ENCODE measurements at regions not wholly inside any gene's neighbourhood (a gene's known extent, or its start where the extent isn't known, plus 50 kb on each side); places are given as distances from the start of the nearest gene placed in this dataset.
"Not testable (repeated sequence)": the region's sequence is repeated elsewhere in the genome, so short reads cannot be mapped to it uniquely, and the experiment has no call there.

DNA sequence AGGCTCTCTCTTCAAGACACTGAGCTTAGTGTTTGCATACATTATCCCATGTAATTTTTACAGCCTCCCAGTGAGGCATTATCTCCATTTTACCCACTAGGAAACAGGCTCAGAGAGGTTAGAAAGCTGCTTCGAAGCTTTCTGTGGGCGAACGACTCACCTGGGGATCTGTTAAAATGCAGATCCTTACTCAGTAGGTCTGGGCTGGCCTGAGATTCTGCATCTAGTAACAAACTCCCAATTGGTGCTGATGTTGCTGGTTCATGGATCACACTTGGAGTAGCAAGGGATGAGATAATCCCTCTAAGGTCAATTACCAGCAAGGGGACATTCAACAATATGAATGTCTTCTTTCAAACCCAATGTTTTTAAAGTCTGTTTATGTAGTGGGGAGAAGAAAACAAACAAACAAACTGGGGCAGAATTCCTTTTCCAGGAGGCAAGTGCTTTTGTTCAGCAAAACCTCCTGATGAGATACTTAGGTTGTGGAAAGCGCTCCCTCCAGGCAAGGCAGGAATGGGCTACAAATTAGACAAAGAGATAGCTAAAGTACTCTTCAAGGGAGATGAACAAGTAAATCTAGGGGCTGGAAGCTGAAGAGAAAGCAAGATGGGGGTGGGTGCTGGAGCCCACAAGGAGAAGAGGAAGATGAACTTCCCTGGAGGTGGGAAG is 311.9 kb downstream of the SHQ1 start:
- DNase-seq (ENCODE audit: low spot score): no peak

DNA sequence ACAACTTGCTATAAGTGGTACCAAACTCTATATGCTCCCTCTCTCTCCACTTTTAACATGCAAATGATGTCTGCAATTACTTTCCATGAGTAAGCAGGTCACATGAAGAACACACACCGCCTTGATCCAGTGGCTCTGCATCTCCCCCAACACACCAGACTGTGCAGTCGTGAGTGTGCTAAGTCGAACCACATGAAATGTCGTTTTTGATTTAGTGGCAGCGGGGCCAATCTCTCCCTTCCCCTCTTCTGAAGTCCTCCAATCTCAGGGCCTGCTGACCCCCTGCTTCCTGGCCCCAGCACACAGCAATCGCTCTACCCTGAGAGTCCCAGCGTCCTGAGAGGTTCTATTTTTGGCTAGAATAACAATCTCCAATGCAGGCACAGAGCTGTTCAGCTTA is 312.5 kb downstream of the SHQ1 start:
- no peak for DNase-seq (ENCODE audit: low spot score)

DNA sequence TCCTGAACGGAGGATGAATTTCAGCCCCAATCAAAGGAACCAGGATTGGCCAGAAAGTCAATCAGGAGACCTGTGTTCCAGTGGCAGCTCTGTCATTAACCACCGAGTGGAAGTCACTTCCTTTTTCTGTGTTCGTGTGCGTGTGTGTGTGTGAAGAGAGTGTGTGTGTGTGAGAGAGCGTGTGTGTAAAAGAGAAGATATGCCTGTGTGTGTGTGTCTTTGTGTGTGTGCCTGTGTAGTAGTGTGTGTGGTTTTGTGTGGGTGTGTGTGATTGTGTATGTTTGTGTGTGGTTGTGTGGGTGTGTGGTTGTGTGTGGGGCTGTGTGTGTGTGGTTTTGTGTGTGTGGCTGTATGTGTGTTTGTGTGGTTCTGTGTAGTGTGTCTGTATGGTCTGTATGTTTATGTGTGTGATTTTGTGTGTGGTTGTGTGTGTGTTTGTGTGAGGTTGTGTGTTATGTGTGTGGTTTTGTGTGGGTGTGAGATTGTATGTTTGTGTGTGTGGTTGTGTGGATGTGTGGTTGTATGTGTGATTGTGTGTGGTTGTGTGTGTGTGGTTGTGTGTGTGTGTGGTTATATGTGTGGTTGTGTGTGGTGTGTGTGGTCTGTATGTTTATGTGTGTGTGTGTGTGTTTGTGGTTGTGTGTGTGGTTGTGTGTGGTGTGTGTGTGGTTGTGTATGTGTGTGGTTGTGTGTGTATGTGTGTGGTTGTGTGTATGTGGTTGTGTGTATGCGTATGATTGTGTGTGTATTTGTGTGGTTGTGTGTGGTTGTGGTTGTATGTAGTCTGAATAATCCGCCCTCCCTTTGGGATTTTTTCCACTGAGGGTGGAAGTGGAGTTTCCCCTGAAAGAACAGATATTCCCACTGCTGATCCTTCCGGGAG is 314.4 kb downstream of the SHQ1 start:
- DNase-seq (ENCODE audit: low spot score): no peak

DNA sequence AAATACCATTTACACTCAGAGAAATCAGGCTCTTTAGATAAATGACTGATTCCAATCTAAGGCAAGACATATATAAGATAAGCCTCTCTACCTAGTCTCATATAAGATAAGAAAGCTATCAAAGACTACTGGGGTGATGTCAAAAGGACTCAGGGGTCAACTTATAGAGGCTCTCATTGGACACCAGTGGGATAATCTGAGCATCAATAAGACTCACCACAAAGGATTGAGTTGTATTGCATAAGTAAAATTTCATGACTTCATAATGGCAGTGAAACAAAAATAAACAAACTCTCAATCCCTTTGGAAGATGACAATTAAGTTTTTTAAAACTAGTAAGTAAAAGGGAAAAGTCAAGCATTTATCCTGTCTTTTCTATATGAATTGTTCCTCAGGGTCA is 317.8 kb downstream of the SHQ1 start:
- DNase-seq (ENCODE audit: low spot score): no peak

DNA sequence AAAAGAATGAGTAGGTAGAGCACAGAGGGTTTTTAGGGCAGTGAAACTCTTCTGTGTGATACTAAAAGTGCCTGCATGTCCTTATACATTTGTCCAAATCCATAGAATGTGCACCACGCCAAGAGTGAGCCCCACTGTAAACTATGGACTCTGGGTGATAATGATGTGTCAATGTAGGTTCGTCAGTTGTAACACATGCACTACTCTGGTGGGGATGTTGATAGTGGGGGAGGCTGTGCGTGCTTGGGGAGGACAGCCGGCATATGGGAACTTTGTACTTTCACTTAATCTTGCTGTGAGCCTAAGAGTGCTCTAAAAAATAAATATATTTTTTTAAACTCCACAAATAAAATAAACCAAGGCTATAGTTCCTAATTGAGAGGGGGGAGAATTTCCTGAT is 319.2 kb downstream of the SHQ1 start:
- DNase-seq (ENCODE audit: low spot score): no peak

DNA sequence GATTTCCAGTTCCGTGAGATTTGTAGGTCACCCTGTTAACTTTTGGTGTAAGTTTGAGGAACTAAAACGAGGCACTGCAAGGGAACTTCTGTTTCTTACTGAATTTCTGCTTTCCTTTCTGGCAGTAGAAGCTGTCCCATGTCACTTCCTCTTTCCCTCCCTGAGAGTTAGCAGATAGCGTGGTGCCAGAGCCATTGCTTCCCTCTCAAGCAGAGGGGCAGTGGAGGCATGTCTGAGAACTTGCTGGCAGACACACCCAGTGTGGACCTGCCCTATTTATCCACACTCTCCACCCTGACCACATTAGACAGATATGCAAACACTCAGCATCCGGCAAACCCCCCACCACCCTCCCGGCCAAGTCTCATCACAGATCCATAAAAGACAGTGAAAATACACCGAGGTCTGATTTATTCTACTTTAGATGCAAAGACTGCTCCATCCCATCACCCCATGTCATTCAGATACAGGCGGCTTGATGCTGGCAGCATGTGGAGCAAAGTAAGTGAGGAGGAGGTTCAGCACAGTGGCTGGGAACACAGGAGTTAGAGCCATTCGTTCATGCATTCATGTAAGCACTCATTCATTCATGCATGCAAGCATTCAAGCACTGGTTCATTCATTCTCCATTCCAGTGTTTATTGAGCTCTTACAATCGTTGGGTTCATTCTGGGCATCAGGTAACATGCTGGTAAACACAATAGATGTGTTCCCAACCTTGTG is 324.7 kb downstream of the SHQ1 start:
- DNase-seq (ENCODE audit: low spot score): no peak

DNA sequence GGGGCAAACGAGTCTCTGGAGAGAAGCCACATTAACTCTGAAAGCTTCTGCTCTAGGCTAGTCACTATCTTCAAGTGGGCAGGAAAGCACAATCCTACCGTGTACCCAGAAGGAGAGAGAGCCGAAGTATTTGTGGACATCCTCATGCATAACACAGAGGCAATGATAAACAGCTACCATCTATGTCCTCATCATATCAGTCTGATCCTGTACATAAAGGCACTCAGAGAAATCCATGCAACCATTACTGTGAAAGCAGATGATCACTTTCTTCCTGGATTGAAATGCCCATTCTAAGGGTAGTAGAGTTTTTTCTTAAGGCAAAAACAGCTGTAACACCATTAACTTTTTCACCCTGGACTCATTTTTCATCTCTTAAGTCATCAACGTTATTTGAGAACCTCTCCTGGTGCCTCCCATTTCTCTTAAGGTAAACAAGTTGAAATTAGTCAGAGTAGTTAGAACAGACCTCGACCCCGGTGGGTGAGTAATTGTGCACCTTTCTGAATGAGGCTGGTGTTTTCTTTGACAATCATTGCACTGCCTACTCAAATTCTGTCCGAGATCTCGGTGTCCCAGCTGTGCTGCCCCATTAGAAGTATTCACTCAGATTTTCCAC is 327.4 kb downstream of the SHQ1 start:
- DNase-seq (ENCODE audit: low spot score): no peak

DNA sequence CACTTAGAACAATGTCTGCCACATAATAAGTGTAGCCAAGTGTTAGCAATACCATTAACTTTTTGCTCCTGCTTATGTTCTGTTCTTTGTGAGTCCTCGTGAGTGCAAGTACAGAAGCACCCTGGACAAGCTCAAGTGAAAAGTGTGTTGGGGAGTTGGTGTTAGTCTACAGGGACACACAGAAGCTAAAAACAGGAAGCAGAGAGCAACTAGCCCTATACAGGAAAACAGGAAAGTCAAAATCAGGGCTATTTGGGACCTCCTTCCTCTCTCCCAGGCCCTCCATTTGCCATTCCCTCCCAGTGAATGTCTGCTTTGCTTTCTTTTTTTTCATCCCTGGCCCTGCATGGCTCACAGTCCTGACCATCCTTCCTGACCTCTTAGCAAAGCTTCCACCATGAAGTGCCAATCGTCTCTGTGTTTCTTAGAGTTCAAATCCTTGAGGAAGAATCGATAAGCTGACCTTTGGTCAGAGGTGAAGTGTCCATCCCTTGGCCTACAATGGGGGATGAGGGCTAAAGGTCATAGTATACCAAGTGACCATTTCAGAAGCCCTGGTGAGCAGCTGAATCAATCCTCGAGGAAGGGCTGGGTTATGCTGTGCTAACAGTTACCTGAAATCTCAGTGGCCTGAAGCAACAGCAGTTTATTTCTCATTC is 328.2 kb downstream of the SHQ1 start:
- no peak for DNase-seq (ENCODE audit: low spot score)

DNA sequence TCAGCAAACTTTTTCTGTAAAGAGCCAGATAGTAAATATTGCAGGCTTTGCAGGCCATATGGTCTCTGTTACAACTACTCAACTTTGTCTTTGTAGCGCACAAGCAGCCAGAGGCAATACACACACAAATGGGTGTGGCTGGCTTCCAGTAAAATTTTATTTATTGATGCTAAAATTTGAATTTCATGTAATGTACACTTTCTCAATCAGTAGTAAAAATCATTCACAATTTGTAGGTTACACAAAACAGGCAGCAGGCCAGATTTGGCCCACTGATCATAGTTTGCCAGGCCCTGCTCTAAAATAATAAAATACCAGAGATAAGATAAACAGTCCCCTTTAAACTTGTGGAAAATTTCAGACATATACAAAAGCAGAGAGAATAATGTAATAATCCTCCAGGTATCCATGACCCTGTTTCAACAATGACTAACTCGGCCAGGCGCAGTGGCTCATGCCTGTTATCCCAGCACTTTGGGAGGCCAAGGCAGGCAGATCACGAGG is 330.3 kb downstream of the SHQ1 start:
- no peak for DNase-seq (ENCODE audit: low spot score)

DNA sequence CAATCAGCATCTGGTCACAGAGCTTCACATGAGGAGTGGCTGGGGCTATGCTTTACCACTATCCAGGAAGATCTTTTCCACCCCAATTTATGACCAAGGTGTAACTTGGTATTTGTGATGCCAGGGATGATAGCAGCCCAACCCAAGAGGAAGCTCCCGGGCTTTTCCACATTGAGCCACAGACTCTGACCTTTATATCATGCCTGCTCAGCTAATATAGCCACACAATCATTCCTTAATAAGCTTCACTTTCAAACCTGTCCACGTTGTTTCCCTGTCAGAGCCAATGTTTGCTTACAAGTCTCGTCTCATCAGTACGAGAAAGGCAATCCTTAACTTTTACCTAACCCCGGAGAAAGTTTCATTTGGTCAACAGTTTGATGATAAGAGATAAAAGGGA is 330.9 kb downstream of the SHQ1 start:
- DNase-seq (ENCODE audit: low spot score): peak; percentile 5

DNA sequence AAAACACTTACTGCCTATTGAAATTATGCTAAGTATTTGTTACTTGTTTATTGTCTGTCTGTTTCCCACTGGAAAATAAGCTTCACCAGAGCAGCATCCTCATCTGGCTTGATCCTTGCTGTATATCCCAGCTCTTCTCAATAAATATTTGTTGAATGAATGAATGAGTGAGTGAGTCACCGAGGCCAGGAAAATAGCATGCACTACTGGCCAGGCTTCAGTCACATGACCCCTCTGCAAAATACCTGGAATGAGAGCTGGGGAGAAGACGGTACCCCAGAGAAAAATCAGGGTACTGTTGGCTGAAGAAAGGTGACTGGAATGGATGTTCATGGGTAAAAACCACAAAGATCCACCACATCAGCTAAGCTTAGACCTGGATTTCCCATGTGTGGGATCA is 331.9 kb downstream of the SHQ1 start:
- no peak for DNase-seq (ENCODE audit: low spot score)

DNA sequence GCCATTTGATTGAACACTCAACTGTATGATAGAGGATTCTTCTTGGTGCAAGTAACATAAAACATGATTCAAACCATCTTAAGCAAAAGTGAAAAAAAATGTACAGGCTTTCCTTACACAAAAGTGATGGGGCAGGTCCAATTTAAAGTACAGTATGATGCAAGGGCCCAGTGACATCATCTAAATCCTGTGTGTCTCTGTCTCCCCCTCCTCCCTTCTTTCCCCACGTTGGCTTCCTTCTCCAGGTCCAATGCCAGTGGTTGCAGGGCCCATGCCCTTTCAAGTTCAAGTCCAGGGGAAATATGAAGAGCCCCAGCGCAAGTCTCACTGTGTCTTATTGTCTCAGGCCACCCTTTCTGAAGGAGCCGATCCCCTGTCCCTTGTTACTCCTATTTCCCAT is 332.3 kb downstream of the SHQ1 start:
- no peak for DNase-seq (ENCODE audit: low spot score)

DNA sequence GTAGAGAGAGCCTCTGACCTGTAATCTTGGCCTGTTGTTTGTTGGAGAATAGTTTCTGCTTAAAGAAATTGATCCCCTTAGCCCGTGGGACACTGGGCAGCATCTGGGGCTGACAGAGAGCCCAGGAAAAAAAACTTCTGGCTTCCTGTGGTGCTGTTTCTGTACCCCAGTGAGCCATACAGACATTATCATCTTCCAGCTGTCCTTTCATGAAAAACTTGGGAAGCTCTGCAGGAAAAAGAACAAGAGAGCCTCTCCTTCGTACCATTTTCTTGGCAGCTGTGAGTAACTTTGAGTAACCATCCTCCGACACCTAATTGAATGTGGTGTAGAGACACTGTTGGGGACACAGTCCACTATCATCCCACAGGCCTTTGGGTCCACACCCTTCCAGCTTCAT is 333.0 kb downstream of the SHQ1 start:
- DNase-seq (ENCODE audit: low spot score): no peak

DNA sequence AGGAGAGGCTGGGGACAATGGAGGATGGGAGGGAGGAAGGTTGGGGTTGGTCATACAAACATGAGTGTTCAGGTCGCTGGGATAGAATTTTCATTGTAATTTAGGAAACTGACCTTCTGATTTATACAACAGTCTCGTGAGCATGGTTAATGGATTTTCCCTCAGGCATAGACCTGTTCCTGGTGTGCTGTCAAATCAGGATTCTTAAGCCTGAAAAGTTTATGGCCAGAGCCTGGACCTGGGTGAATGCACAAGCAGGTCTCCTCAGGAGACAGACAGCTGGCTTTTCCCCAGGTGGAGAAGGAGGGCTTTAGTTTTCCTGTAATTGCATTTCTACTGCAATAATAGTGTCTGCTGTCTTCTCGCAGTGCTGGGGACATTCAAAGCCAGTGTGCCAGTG is 338.0 kb downstream of the SHQ1 start:
- no peak for DNase-seq (ENCODE audit: low spot score)

DNA sequence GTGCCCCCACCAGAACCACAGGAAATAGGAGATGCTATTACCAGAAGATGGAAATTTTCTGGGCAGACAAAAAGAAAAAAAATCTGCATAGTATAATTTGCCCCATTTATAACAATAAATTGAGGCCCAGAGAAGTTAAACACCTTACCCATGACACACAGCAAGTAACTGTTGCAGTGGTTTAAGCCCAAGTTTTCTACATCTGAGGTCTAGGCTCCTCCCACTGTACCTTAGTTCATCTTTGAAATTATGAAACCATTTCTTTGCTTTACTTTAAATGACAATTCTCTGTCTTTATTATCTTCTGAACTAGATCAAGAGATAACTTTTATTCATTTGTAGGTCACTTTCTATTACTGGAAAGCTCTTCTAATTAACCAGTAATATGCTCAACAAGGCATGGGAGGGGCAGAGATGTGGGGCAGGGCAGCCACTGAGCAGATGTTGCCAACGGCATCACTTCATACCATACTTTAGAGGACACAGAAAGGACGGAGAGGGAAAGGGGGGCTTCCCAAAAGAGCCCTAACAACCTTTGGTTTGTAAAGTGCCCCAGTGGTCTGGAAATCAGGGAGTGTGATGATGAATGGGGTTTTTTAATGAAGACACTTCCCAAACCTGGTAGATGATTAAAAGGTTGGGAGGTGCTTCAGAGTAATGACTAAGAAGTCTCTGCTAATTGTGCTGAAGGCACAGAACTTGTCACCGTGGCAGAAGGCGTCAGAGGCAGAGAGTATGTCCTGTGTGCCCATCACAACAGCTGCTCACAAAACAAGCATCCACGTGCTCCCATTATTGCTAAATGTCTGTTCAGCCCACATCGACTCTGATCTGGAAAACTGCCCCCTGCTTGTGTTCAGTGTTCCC is 342.5 kb downstream of the SHQ1 start:
- DNase-seq (ENCODE audit: low spot score): no peak

DNA sequence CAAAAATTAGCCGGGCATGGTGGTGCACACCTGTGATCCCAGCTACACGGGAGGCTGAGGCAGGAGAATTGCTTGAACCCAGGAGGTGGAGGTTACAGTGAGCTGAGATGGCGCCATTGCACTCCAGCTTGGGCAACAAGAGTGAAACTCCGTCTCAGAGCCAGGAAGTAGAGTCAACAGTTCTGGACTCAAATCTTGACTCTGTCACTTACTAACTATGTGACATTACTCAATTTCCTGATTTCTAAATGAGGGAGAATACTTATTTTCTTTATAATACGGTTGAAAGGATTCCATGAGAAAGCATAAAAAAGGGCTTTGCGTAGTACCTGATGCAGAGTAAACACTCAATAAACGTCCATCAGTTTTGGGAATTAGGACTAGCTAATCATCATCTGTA is 350.7 kb downstream of the SHQ1 start:
- DNase-seq (ENCODE audit: low spot score): not testable (repeated sequence)

DNA sequence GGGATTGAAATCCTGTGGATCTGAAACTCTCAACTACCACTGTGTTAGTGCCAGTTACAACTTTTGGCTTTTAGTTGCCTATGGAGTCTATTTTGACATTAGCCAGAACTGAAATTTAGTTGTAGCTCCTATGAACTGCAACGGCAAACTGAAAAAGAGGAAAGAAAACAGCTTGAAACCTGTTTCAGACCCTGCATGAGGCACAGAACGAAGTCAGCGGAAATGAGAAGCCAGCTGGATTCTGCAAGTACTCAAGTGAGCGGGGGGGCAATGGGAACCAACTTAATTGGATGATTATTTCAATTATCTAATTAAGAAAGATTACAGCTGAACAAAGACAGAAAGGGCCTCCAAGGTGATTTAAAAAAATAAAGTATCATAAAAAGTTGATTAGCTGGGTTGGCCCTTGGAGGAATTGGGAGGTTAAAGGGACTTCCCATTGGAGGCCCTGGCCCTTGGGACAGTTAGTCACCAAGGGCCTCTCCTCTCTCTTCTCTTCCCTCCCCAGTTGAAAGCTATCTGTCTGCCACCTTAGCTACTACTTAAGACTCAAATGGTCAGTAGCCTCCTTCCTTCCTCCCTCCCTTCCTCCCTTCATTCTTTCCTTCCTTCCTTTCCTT is 352.1 kb downstream of the SHQ1 start:
- DNase-seq (ENCODE audit: low spot score): no peak

DNA sequence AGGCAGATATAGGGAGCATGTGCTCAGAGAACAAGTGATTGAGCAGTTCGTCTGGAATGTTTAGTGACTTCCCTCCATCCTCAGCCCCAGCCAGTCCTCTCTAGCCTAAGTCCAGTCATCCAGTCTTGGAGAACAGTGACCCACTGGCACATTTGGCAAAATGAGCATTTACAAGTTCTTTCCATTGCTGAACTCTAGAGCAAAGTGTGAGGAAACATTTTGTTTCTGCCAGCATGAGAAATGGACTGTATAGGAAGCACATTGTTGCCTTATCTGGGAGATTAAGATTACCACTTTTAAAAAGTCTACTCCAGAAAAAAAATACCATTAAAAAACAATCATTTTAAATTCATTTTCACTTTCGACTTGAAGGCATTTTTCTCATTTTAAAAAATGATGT is 353.6 kb downstream of the SHQ1 start:
- no peak for DNase-seq (ENCODE audit: low spot score)

DNA sequence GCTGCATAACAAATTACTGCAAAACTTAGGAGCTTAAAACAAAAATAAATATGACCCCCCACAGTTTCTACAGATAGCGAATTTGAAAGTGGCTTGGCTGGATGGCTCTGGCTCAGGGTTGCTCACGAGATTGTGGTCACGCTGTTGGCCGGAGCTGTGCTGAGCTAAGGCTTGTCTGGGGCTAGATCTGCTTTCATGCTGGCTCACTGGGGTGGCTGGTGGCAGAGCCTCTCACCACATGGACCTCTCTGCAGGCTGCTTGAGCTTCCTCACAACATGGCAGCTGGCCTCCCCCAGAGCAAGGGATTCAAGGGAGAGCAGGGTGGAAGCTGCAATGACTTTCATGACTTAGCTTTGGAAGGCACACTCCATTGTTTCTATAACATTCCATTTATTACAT is 354.1 kb downstream of the SHQ1 start:
- DNase-seq (ENCODE audit: low spot score): no peak

DNA sequence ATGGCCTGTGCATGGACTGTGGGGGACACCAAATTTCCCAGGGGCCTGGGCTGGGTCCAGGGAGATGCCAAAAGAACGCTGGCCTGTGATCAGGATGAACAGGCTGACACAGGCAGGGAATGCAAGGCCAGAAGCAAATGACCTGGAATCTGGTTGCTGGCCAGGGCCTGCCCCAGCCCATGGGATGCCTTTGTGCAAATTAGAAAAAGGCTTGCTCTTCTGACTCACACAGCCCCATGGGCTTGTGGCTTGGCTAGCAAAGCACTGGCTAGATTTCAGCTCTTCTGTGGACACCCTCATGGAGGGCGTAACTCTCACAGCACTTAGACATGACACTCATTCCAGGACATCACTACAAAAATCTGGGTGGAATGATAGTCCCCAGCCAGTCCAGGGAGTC is 356.0 kb downstream of the SHQ1 start:
- no peak for DNase-seq (ENCODE audit: low spot score)
